LNCaP clone FGC (cell line): ENCODE measurements at regions not wholly inside any gene's neighbourhood (a gene's known extent, or its start where the extent isn't known, plus 50 kb on each side); places are given as distances from the start of the nearest gene placed in this dataset.
"Not testable (repeated sequence)": the region's sequence is repeated elsewhere in the genome, so short reads cannot be mapped to it uniquely, and the experiment has no call there.

ENCODE experiments used
- DNase-seq: peaks from one replicate; pipeline ENCODE4 v3.0.0-alpha.2; 2011; ENCODE audit warnings: low read depth
- H3K4me3 ChIP-seq: 2 replicates; pipeline ENCODE4 v1.5.1; 2011; ENCODE audit warnings: mild to moderate bottlenecking, low read depth, low read length, control low read depth
- CTCF ChIP-seq: IDR thresholded peaks from 2 replicates; pipeline ENCODE4 v1.5.1; 2012; ENCODE audit warnings: mild to moderate bottlenecking; ENCODE audit not compliant: control insufficient read depth, insufficient read depth; ENCODE audit errors: extremely low read depth

DNA sequence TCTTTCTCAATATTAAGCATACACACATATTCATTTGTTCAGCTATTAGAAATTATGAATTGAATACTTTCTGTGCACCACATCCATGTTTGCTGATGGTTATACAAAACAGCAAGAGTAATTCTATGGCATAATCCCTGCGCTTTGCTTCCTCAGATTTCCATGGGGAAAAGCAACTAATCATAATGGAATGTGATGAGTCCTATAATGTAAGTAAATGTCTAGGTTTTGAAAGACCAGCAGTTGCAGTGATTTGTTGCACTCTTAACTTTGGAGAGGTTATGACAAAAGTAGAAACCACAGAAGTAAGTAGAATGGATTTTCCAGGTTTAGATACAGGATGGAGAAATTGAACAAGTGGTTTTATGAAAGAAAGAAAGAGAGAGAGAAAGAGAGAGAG, 652.1 kb downstream of the CBLN4 start:
- no peak for TF ChIP-seq CTCF
- DNase-seq: no peak
- no peak overlapping the region for H3K4me3 ChIP-seq

DNA sequence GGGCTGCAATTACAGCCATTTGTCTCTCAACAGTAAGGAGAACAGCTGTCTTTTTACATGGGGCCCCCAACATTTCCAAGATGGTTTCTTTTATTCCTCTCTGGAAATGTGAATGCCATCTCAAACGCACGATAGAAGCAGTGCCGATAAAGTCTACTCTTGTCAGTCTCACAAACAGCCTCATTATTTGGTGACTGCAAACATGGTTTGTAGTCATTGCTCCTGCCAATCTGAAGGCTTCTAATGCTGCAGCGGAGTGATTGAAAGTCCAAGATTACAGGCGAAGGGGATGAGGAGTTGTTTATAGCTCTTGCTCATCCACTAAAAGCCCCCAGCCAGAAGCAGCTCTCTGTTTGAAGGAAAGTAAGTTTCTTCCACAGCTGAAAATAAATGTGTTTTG, 657.1 kb downstream of the CBLN4 start:
- TF ChIP-seq CTCF: no peak
- H3K4me3 ChIP-seq: no peak overlapping the region
- no peak for DNase-seq

DNA sequence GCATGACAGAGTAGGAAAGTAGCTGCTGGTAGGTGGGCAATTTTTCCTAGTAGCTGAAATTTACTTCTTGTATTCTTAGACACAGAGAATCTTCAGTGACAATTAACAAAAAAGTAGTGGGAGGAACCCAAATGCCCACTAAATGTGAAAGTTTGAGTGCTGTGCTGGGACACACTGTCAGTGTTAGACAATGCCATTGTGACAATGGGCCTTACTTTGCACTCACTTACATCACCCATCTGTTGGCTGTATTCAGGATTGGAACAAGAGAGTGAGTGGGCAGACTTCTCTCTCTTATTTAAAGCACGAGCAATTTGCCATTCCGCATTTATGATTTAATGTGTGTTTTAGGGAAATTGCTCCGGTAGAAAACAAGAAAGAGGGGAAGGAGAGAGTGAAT, 662.5 kb downstream of the CBLN4 start:
- no peak for DNase-seq
- H3K4me3 ChIP-seq: no peak overlapping the region
- TF ChIP-seq CTCF: no peak

DNA sequence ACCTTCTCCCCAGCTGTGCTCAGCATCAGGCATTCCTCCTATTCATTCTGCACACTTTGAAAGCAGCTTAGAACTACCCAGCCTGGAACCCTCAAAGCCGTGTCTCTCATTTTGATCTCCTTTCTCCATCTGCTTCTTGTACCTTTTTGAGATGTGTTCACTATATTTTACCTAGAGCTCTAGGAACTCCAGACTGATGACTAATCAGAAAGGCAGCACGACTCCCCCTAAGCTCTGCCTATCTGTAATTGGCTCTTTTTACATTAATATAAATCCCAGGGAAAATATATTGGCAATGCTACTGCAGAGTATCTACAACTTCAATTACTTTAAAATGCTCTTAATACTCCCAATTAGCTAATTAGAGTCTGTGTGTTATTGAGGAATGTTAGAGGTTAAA, 671.5 kb downstream of the CBLN4 start:
- no peak overlapping the region for H3K4me3 ChIP-seq
- DNase-seq: no peak
- TF ChIP-seq CTCF: no peak

DNA sequence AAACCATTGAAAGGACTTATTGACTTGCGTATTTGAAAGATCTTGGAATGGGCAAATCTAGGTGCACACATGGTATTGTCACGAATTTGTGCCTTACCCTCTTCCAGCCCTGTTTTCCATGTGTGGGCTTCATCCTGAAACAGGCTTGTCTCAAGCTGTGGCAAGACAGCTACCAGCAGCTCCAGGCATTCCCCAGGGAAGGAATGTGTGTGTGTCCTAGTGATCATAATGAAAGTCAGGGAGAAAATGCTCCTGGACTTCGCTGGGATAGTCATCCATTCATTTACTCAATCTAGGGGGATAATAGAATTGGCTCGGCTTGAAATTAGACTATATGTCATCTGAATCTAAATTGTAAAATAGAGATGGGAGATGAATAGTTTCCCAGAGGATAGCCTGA, 676.2 kb downstream of the CBLN4 start:
- no peak overlapping the region for H3K4me3 ChIP-seq
- TF ChIP-seq CTCF: no peak
- no peak for DNase-seq

- H3K4me3 ChIP-seq: no peak overlapping the region
- TF ChIP-seq CTCF: no peak
These were observed 682.6 kb downstream of the CBLN4 start for GRCh38 chr20:55322745-55323144.

GRCh38 chr20:55316753-55317152, 688.6 kb downstream of the CBLN4 start:
- no peak overlapping the region for H3K4me3 ChIP-seq
- TF ChIP-seq CTCF: no peak
- DNase-seq: no peak

More at GRCh38 chr20:55322745-55323144, 682.6 kb downstream of the CBLN4 start:
- DNase-seq: no peak

GRCh38 chr20:55310844-55311243, 694.5 kb downstream of the CBLN4 start:
- not testable (repeated sequence) for DNase-seq, H3K4me3 ChIP-seq
